ENCODE measurements at regions not wholly inside any gene's neighbourhood (a gene's known extent, or its start where the extent isn't known, plus 50 kb on each side); places are given as distances from the start of the nearest gene placed in this dataset.
"Not testable (repeated sequence)": the region's sequence is repeated elsewhere in the genome, so short reads cannot be mapped to it uniquely, and the experiment has no call there.

DNA sequence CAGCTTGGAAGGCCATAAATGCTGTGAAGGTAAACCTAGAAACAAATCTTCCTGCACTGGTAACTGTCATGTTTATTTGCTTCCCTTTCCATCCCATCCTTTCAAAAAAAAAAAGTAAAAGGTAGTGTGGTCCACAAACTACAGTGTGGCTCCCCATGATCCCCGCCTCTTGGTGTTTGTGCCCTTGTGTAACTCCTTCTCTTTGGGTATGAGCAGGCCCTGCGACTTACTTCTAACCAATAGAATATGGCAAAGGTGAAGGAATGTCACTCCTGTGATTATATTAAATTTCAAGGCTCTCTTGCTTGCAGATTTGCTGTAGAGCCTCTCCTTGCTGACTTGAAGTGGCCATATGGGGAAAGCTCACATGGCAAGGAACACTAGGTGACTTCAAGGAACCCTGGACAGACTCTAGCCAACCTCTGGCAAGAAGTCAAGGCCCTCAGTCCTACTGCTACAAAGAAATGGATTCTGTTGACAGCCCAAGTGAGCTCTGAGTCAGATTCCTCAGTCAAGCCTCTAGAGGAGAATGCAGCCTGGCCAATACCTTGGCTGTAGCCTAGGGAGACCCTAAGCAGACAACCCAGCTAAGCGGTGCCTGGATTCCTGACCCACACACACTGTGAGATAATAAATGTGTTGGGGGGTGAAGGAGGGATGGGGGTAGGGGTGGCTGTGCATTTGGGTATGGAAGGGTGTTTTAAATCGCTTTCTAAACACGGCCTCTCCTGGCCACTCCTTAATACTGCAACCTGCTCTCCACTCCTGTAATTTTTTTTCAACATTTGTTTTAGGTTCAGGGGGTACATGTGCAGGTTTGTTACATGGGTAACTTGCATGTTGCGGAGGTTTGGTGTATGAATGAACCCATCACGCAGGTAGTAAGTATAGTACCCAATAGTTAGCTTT is 115.0 kb upstream of the NBPF9 start:
- ATAC-seq (replicated peaks) = peak; percentile 29 to 41
- not testable (repeated sequence) for H3K9me3 Mint-ChIP-seq, H3K36me3 Mint-ChIP-seq, DNase-seq, H3K27ac Mint-ChIP-seq, H3K4me1 Mint-ChIP-seq, H3K4me3 Mint-ChIP-seq, H3K27me3 Mint-ChIP-seq

DNA sequence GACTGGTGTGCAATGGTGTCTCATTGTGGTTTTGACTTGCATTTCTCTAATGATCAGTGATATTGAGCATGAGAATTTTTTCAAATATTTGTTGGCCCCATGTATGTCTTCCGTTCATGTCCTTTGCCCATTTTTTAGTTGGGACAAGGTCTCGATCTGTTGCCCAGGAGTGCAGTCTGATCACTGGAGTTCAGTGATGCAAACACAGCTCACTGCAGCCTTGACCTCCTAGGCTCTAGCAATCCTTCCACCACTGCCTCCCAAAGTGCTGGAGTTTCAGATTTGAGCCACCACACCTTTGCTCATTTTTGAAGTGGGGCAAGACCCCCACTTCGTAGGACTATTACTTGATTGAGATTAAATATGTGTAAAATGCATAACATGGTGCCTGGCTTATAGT is 116.2 kb upstream of the NBPF9 start:
- H3K27ac Mint-ChIP-seq; H3K4me3 Mint-ChIP-seq; H3K36me3 Mint-ChIP-seq; H3K27me3 Mint-ChIP-seq; ATAC-seq (replicated peaks); H3K9me3 Mint-ChIP-seq; H3K4me1 Mint-ChIP-seq; DNase-seq: not testable (repeated sequence)

DNA sequence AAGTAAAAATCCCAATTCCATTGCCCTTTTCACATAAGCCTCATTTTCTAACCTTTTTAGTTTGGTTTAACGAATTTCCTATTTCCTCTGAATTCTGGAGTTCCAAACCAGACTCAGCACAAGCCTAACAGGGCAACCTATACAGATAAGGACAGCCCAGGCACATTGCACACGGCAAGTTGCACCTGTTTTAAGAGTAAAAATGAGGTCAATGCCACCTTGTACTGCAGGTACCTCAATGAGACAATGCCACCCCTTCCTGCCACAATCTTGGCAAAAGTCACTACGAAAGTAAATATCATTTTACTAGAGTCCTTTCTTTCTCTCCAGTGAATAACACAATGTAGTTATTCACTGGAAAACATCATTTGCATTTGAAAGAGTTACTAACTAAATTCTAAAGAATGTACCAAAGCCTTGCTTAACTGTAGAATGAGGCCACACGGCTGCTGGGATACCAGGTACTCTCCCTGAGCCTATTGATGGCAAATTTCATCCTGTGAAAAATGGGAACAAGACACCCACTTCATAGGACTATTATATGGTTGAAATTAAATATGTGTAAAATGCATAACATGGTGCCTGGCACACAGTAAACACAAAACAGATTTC is 117.2 kb upstream of the NBPF9 start:
- H3K9me3 Mint-ChIP-seq; H3K4me3 Mint-ChIP-seq; DNase-seq; H3K4me1 Mint-ChIP-seq; ATAC-seq (replicated peaks); H3K36me3 Mint-ChIP-seq; H3K27ac Mint-ChIP-seq; H3K27me3 Mint-ChIP-seq: not testable (repeated sequence)

DNA sequence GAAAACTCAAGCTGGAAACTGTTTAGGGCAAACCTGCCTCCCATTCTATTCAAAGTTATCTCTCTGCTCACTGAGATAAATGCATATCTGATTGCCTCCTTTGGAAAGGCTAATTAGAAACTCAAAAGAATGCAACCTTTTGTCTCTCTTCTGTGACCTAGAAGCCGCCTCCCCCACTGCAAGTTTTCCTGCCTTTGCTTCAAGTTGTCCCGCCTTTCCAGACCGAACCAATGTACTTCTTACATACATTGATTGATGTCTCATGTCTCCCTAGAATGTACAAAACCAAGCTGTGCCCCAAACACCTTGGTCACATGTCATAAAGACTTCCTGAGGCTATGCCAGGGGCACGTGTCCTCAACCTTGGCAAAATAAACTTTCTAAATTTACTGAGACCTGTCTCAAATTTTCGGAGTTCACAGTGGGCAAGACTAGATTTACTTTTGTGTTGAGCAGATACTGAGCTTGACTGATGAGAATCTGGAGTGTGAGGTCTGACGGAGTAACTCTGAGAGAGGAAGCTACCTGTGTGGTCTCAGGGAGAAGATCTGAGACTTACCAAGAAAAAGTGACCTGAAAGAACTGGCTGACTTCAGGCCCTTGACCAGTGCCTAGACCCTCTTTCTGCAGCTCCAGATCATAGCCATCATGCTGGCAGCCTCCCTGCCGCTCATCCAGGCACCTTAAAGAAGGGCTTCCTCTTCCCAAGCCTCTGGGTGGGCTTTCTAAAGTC is 124.7 kb upstream of the NBPF9 start:
- not testable (repeated sequence) for H3K27me3 Mint-ChIP-seq, H3K4me3 Mint-ChIP-seq, DNase-seq, H3K27ac Mint-ChIP-seq, H3K9me3 Mint-ChIP-seq, H3K36me3 Mint-ChIP-seq, H3K4me1 Mint-ChIP-seq
- peak; percentile 33 to 46 for ATAC-seq (replicated peaks)

DNA sequence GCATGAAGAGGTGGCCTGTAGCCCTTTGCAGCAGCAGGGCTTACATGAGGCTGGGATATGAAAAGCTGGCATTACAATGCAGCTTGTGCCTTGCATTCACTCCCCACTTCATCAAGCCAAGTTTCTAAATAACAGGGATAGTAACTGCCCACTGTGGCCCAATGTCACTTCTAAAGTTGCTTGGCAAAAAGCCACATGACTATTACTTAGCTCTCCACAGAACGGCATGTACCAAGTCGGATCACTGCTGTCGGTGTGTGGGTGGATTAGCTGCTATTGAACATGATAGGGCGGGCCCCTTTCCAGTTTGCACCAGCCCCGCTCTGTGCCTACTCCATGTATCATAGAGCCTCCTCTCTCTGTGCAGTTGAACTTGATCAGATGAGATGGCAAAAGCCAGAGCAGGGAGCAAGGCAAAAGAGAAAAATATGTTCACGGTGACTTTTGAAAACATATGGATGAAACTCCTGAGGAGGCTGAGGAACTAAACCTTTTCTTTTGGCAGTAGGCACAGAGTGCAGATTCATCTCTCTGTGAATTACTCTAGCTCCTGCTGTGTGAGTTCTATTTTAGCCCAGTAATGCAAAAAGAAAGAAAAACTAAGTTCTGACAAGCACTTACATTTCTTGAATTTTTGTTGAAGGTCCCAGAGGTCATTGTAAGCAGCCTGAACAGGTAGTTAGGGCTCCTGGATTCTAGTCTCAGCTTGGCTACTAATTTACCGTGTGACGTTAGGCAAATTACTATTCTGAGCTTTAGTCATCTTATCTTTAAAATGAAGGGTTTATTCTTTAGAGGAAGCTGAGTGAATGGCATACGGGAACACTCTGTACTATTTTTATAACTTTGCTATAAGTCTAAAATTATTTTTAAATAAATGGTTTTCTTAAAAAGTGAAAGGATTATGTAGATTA is 125.6 kb upstream of the NBPF9 start:
- not testable (repeated sequence) for H3K4me3 Mint-ChIP-seq, H3K9me3 Mint-ChIP-seq, H3K27ac Mint-ChIP-seq

DNA sequence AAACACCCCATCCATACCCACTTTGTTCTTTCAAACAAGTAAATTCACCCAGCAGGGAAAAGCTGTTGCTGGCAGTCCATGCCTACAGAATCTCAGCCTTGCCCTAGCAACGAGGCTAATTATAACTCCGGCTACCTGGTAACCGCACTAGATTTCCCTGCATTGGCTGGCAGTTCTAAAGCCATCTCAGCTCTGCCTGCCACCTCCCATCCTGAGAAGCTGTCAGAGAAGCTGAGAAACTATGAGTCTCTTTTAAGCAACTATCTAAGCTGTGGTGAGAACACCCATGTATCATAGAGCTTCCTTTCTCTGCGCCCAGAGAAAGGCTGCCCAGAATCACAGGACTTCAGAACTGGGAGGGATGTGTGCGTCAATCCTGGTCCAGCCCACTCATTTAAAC is 126.5 kb upstream of the NBPF9 start:
- not testable (repeated sequence) for H3K9me3 Mint-ChIP-seq; H3K27me3 Mint-ChIP-seq; H3K27ac Mint-ChIP-seq; H3K4me1 Mint-ChIP-seq; H3K4me3 Mint-ChIP-seq; H3K36me3 Mint-ChIP-seq; ATAC-seq (replicated peaks); DNase-seq

More for the DNA sequence above, 125.6 kb upstream of the NBPF9 start:
- H3K36me3 Mint-ChIP-seq, DNase-seq, H3K4me1 Mint-ChIP-seq, H3K27me3 Mint-ChIP-seq: not testable (repeated sequence)
- ATAC-seq (replicated peaks) = peak; percentile 66 to 80

DNA sequence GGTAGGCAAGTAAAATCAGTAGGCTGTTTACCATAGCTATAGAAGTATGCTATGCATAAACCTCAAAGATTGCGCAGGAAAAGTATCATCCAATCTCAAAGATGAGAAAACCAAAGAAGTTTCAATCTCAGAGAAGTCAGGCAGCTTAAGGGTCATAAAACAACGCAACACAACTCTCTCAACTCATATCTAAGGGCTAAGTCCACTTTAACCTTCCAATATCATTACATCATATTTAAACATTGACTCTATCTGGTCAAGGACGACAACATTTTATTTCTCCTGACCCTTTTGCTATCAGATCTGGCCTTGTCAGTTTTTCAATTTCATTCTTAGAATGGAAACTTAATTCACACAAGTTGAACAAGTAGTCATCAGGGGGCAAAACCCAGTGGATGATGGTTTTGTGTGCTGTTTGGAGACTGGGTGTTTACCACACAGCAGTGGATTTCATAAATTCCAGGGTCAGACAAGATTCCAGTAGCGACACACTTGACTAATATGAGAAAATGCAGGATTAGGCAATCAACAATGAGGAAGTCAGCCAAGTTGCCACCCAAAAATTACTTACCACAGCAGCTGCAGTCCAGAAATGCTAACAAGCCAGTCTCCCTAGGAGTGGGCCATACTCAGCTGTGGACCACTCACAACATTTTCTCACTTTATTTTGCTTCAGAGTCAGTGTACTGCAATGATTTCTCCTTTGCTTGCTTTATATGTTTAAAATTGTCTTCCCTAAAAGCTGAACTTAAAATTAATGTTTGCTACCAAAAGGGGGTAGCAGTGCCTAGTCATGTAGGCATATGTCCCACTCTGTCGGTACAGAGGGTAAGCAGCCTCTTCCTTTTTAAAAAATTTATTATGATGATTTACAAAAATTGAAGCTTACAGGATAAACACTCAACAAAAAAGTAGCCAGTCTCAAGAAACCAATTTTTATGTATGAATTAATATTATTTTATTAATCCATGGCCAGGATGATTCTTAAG is 131.9 kb upstream of the NBPF9 start:
- not testable (repeated sequence) for H3K4me1 Mint-ChIP-seq; ATAC-seq (replicated peaks); H3K4me3 Mint-ChIP-seq; DNase-seq; H3K27me3 Mint-ChIP-seq; H3K36me3 Mint-ChIP-seq; H3K27ac Mint-ChIP-seq; H3K9me3 Mint-ChIP-seq

DNA sequence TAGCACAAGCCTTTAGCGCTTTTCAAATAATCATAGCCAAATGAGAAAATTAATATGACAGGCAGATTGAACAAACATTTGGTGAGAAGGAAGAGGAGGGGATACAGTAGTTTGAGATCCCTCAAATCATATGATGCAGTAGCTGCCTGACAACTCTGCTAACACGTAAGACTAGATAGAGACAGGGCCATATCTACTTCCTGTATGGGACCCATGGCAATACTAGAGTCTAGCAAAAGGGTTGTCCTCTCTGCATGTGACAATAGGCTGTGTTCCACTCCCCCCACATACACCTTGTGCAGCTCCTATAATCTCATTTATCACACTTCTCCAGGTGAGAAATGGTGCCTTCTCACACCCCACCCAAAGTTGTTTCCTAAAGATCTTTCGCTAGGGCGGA is 134.2 kb upstream of the NBPF9 start:
- H3K27me3 Mint-ChIP-seq; H3K9me3 Mint-ChIP-seq; ATAC-seq (replicated peaks); H3K4me3 Mint-ChIP-seq; H3K4me1 Mint-ChIP-seq; H3K27ac Mint-ChIP-seq; DNase-seq; H3K36me3 Mint-ChIP-seq: not testable (repeated sequence)

DNA sequence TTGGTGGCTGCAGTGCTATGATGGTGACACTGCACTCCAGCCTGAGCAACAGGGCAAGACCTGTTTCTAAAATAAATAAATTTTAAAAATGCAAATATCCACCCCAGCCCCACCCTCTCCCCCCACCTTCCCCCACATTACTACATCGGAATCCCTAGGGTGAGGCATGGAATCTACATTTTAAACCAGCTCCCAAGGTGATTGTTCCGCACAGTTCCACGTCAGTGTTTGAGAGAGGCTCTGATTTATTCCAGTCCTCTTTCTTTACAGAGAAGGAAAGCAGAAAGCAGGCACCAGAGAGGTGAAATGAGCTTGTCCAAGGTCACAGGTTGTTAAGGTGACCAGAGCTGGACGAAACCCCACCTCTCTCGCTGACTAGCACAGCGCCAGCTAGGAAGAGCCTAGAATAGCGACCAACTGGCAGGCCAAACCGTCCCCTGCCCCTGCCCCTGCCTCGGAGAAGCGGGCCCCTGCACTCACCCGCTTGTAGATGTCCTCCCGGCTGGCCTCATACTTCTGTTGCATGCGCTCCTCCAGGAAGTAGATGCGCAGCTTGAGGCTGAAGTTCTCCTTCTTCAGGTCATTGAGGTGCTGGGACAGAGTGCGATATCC is 136.7 kb upstream of the NBPF9 start:
- H3K27ac Mint-ChIP-seq; DNase-seq; H3K4me1 Mint-ChIP-seq; H3K4me3 Mint-ChIP-seq; H3K36me3 Mint-ChIP-seq; H3K9me3 Mint-ChIP-seq; H3K27me3 Mint-ChIP-seq; ATAC-seq (replicated peaks): not testable (repeated sequence)

DNA sequence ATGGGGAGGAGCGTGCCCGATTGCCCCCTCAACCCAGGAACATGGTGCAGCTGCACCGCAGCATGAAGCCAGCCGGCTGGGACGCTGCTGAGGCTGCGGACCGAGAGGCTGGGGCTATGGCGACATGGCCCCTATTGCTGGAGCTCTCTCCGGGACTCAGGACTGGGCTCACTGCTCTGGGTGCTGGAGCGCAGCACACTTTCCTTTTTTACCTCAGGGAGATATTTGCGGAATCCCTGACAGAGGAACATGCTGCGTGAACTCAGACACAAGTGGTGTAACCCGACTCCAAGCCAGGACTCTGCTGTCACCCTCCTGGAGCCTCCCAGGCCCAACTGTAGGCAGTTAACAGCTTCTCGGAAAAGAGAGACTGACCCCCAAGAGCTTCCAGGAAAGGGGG is 137.2 kb upstream of the NBPF9 start:
- not testable (repeated sequence) for H3K4me3 Mint-ChIP-seq; H3K27me3 Mint-ChIP-seq; H3K9me3 Mint-ChIP-seq; DNase-seq; H3K36me3 Mint-ChIP-seq; H3K27ac Mint-ChIP-seq; H3K4me1 Mint-ChIP-seq; ATAC-seq (replicated peaks)

DNA sequence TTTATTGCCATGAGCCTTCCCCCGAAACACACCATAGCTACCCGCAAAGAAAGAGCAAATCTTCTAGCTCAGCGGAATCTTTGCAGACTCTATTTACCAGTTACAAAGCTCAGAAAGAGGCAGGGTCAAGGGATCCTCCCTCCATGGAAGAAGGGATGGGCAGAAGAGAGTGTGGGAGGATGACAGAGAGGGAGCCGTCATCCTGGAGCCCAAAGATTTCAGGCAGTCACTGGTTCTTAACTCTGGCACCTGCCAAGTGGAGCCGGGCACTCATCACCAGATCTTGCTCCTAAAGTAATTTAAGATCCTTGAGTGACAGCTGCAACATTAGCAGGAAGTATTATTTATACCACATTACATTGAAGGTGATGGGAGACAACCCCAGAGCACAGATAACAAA is 137.9 kb upstream of the NBPF9 start:
- not testable (repeated sequence) for H3K36me3 Mint-ChIP-seq; H3K4me3 Mint-ChIP-seq; H3K27me3 Mint-ChIP-seq; H3K9me3 Mint-ChIP-seq; H3K4me1 Mint-ChIP-seq; H3K27ac Mint-ChIP-seq; DNase-seq; ATAC-seq (replicated peaks)

DNA sequence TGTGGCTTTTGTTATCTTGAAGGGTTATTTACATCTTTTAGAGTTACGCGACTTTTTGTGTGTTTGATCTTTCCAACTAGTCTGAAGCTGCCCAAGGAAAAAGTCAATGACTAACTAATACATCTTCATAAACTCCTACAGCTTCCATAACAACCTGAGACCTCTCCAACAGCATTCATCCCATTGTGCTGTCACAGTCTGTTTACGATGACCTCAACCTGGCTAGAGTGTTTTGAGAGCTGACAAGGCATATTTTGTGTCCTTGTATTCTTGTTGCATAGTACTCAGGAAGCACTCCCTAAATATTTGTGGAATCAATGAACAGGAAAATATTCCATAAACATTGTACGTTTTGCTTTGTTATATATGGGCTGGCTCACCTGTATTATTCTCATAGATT is 140.2 kb upstream of the NBPF9 start:
- H3K4me1 Mint-ChIP-seq; H3K4me3 Mint-ChIP-seq; H3K27ac Mint-ChIP-seq; H3K27me3 Mint-ChIP-seq; H3K9me3 Mint-ChIP-seq; H3K36me3 Mint-ChIP-seq; DNase-seq; ATAC-seq (replicated peaks): not testable (repeated sequence)

DNA sequence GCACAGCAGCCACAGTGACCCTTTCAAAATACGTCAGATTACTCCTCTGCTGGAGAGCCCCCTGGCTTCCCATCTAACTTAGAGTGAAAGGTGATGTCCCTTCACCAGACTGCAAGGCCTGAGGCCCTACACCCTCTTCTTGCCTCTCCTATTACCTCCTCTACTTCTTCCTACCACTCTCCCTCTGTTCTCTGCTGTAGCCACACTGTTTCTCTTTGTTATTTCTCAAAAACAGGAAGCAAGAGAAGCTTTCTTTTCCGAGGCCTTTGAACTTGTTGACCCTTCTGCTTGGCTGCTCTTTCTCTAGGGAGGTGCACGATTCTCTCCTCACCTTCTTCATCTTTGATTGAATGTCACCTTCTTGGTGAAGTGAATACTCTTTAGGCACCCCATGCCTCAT is 141.3 kb upstream of the NBPF9 start:
- H3K27ac Mint-ChIP-seq, H3K4me3 Mint-ChIP-seq, H3K4me1 Mint-ChIP-seq, H3K36me3 Mint-ChIP-seq, H3K27me3 Mint-ChIP-seq, H3K9me3 Mint-ChIP-seq, DNase-seq: not testable (repeated sequence)
- peak; percentile 79 to 87 for ATAC-seq (replicated peaks)
